ENCODE measurements at regions not wholly inside any gene's neighbourhood (a gene's known extent, or its start where the extent isn't known, plus 50 kb on each side); places are given as distances from the start of the nearest gene placed in this dataset.

- TF ChIP-seq CTCF (IDR thresholded peaks at IDR 0.05) (no peak), EP300 (IDR thresholded peaks at IDR 0.05; ENCODE audit: low read depth) (no peak), POLR2A (IDR thresholded peaks at IDR 0.05) (no peak), POLR2AphosphoS5 (IDR thresholded peaks at IDR 0.05) (no peak)
Measured at GRCh38 chr3:96449803-96450202, 364.6 kb upstream of the EPHA6 start.

All from transverse colon (tissue), 4 donors.